Fibroblast of skin of scalp (primary cell): ENCODE measurements at regions not wholly inside any gene's neighbourhood (a gene's known extent, or its start where the extent isn't known, plus 50 kb on each side); places are given as distances from the start of the nearest gene placed in this dataset.
A peak's percentile ranks its signal among the peaks of the same experiment; 100 is the strongest.

Experiments
- DNase-seq: peaks from one replicate; pipeline ENCODE4 v3.0.0-alpha.2; 2013

GRCh38 chr6:169906004-169906687 lies 154.7 kb downstream of the ERMARD start:
- DNase-seq: no peak

GRCh38 chr6:169905041-169905807 lies 153.8 kb downstream of the ERMARD start:
- DNase-seq: peak; percentile 29

DNA sequence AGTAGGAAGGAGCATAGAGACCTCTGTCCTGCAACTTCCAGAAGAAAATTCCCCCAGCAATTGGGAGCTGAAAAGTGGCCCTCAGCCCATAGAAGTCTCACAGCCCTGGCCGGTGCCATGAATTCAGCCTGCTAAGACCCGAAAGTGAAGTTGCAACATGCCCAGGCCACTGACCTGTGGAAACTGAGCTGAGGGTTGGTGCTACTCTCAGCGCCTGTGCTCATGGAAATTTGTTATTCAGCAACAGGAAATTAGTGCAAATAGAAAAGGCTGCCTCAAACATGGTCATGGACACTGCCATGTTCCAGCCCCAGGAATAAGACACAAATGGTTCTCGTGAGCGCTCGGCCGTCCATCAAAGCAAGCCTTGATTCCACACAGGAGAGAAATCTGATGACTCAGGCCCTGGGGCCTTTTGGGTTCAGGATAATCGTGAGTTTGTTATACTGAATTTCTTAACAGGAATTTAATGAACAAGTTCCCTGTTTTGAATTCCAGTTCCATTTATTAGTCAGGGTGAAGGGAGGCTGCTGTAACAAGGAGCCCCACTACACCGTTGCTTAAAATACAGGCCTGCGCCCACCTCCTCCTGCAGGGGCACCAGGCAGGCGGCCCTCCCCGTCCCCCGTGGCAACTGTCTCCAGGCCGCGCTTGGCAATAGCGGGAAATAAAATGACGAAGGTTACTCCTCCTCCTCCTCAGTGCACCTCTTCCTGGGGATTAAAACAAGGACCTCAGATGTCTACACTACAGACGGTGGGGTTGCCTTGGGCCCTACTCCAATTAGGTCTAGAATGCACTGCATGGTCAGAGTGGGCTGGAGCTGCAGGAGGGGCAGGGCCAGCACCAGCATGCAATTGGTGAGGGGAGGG lies 152.9 kb downstream of the ERMARD start:
- DNase-seq: no peak

DNA sequence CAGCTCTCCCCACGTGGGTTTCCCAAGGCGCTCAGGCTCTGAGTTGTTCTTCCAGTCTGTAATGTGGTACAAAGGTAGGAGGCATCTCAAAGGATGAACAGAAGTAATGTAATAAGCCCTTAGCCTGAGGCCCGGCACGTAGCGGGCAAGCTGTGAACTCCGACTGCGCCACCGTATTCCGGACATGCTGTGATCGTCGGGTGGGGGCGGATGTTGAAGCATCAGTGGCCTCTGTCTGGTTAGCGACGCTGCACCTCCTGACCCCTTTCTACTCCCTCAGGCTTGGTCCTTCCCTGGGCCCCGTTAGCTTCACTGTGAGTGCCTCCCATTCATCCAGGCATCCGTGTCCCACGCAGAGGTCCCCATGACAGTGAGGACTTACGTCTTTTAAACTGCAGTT lies 151.7 kb downstream of the ERMARD start:
- DNase-seq: no peak

GRCh38 chr6:169902604-169903003 lies 151.2 kb downstream of the ERMARD start:
- DNase-seq: no peak

- DNase-seq: no peak
Observed at GRCh38 chr6:169902070-169902469, 150.6 kb downstream of the ERMARD start.

DNA sequence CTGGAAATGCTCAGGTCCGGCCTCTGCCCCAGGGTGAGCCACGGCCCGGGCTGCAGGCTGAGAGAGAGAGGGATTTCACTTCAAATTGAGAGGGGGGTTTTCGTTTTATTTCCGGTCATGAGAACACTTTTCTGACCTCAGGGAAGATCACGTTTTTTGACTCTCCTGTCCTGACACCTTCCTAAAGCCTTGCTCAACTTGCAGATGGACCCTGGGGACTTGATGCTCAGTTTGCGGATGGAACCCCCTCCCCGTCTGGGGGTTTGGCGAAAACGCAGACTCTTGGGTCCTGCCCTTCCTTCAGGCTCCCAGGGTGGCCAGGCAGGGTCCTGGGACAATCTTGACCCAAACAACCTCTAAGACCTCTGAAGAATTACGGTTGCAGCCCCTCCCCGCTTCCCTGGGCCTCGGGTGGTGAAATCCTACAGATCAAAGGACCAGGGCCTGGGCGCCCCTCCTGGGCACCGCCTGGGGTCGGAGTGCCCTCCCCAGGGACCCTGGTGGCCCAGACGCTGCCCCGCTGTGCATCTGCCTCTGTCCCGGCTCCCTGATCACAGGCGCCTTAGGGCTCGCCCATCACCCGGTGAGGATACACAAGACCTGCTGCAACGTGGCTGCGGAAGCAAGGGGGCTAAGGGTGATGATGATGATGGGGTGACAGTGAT lies 148.2 kb downstream of the ERMARD start:
- DNase-seq: no peak

DNA sequence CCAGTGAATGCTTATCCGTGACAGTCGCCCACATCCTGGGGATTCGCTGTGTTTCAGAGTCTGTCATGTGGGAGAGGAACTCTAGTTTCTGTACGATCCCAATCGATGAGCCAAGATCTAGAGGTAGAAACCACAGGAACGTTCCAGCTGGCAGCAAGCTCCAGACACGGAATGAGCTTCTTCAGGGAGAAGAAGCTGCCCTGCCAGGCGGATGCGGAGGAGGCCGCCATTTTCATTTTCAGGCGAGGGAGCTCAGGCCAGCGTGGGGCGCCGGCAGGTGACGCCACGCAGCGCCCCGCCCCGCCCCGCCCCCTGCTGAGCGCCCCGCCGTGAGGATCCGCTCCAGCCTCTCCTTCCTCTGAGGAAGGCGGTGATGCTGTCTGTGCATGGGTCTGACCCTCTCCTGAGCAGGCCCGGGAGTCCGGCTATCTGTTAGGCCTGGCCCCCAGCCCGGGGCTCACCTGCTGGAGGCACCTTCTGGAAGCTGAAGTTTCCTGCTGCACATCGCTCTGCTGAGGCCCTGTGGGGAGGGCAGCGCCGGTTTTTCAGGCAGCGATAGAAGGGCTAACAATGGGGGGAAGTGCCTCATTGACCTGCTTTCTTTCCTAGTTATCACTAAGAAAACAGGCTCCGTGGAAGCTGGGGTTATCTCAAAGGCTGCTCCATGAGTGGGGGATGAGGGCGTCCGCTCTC lies 147.5 kb downstream of the ERMARD start:
- no peak for DNase-seq

GRCh38 chr6:169897601-169898358 lies 146.4 kb downstream of the ERMARD start:
- no peak for DNase-seq

- no peak for DNase-seq
Observed at GRCh38 chr6:169896826-169897456, 145.5 kb downstream of the ERMARD start.

- DNase-seq: no peak
Observed at GRCh38 chr6:169895926-169896761, 144.7 kb downstream of the ERMARD start.

- no peak for DNase-seq
Observed at GRCh38 chr6:169895000-169895759, 143.8 kb downstream of the ERMARD start.

- DNase-seq: no peak
Observed at GRCh38 chr6:169894377-169894960, 143.0 kb downstream of the ERMARD start.

DNA sequence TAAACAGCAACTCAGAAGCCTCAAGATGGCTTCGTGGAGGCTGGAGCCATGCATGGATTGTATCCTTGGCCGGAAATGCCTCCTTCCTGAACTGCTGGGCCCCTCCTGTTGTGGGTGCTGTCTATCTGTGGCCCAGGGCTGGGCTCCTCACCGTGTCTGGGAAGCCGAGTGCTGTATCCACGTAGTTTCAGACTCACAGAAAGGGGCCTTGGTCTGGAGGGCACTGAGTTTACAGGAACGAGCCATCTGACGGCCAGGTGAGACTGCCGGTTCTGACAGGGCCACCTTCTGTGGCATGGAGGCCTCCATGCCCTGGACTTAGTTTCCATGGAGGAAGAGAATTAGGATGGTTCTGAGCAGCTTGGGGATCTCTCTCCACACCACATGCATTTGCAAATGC lies 142.2 kb downstream of the ERMARD start:
- DNase-seq: no peak

- no peak for DNase-seq
Observed at GRCh38 chr6:169891846-169892245, 140.4 kb downstream of the ERMARD start.

- DNase-seq: no peak
Observed at GRCh38 chr6:169891421-169891820, 140.0 kb downstream of the ERMARD start.

DNA sequence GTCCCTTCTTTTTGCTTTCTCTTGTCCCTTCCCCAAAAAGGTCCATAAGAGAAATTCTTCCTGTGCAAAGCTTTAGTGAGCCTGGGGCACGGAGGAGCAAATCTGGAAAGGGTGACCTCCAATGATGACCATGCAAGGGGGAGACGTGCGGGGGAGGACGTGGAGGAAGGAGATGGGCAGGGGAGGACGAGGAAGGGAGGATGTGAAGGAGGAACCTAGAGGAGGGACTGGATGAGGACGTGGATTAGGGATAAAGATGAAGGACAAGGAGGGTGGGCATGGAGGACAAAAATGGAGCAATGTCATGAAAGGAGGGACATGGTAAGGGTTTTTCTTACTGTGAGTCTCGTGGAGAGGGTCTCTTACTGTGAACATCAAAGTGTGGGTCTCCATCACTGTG lies 139.5 kb downstream of the ERMARD start:
- no peak for DNase-seq

DNA sequence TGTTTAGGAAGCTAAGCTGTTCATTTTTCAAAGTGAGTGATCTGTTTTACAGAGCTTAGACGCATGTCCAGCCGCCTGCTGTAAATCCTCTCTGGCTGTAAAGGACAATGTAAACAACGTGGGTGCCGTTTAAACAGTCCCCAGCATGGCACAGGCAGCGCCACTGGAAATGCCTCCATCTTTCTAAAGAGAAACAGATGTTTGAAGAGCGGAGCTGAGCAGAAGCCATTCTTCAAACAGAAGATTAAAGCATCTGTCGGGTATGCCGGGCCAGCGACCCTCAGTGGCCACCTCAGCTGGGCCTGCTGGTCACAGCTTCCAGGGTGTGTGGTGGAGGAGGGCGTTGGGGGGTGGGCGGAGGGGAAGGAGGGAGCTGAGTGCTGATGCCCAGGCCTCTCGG lies 138.6 kb downstream of the ERMARD start:
- no peak for DNase-seq
